Transverse colon (tissue), 4 donors: ENCODE measurements at regions not wholly inside any gene's neighbourhood (a gene's known extent, or its start where the extent isn't known, plus 50 kb on each side); places are given as distances from the start of the nearest gene placed in this dataset.

ENCODE experiments used
- CTCF ChIP-seq, 5 experiments: fragments of 200-600 bp in 3 of 5; fragments of 450-650 bp in 2 of 5; sonication (generic) in 3 of 5; IDR thresholded peaks; 1 replicate in 2 of 5; 2 replicates in 3 of 5; pipeline ENCODE4 v1.5.1; 2016 to 2017; ENCODE audit warnings: antibody characterized with exemption in 5 of 5, inconsistent platforms in 3 of 5, mild to moderate bottlenecking in 2 of 5, moderate library complexity in 1 of 5
- EP300 ChIP-seq: sonication (generic); formaldehyde crosslinking; IDR thresholded peaks from one replicate; pipeline ENCODE4 v1.6.1; 2017; ENCODE audit warnings: antibody characterized with exemption, low read depth
- POLR2A ChIP-seq: fragments of 450-650 bp; IDR thresholded peaks from one replicate; pipeline ENCODE4 v1.6.1; 2016; ENCODE audit warnings: antibody characterized with exemption, mild to moderate bottlenecking, moderate library complexity
- POLR2AphosphoS5 ChIP-seq, 3 donors: sonication (generic); formaldehyde crosslinking; IDR thresholded peaks; one replicate each; pipeline ENCODE4 v1.6.1; 2016; ENCODE audit warnings: antibody characterized with exemption in 3 of 3

GRCh38 chr1:219058891-219059820 is 114.5 kb upstream of the LYPLAL1 start:
- TF ChIP-seq POLR2A (no peak), CTCF (IDR thresholded peaks at IDR 0.05) (no peak), POLR2AphosphoS5 (IDR thresholded peaks at IDR 0.05) (no peak), EP300 (no peak)
